K562 (cell line): ENCODE measurements at regions not wholly inside any gene's neighbourhood (a gene's known extent, or its start where the extent isn't known, plus 50 kb on each side); places are given as distances from the start of the nearest gene placed in this dataset.

ENCODE experiments used
- ATAC-seq: fragments of 200-7000 bp; cut with Tn5 transposase; 3 replicates; pipeline ENCODE4 v1.9.1; 2020; ENCODE audit warnings: moderate library complexity
- BruUV-seq: library from RNA; stranded (reverse); fragments of 400-500 nt; replicated peaks from 2 replicates; lab custom pipeline; 2021; lab: Mats Ljungman, UMichigan
- CTCF ChIA-PET: fragments of 300-600 bp; formaldehyde crosslinking; extraction: SDS; loops from one replicate; lab custom pipeline; 2021; ENCODE audit warnings: low intra/inter-chr PET ratio; lab: Yijun Ruan, JAX
- POLR2A ChIA-PET: fragments of 300-600, 350-650 bp; sonication (Branson Sonifier 250); formaldehyde crosslinking; extraction: SDS; loops from one replicate; lab custom pipeline; 2021; ENCODE audit warnings: antibody characterized with exemption, inconsistent platforms; lab: Yijun Ruan, JAX
- DNase-seq, 4 experiments: peaks; one replicate each; pipeline versions ENCODE4 v3.0.0 to v3.0.0-alpha.2; 2011 to 2018; ENCODE audit warnings: low spot score in 3 of 4, mixed read lengths in 3 of 4; ENCODE audit errors: extremely low read depth in 1 of 4
- FAIRE-seq: peaks from 2 replicates; lab custom pipeline; 2011; peaks lifted over from hg19 to GRCh38; lab: Jason Lieb, UNC
- H2AFZ ChIP-seq: 2 replicates; pipeline ENCODE4 v1.6.0; 2011; ENCODE audit warnings: low read depth, low read length, control low read depth, inconsistent platforms
- H3K27ac ChIP-seq: fragments of 200-600 bp; 3 replicates; pipeline ENCODE4 v1.8.0; 2011; ENCODE audit warnings: low read depth, mild to moderate bottlenecking, control low read depth, inconsistent platforms, low read length, moderate library complexity, mixed read lengths; ENCODE audit errors: extremely low read depth
- H3K27me3 ChIP-seq, 2 experiments: fragments of 300-600 bp in 1 of 2; 2 replicates in 1 of 2; 3 replicates in 1 of 2; pipeline versions ENCODE4 v1.6.0 to v1.8.0; 2011; ENCODE audit warnings: inconsistent platforms in 2 of 2, low read length in 2 of 2, mild to moderate bottlenecking in 1 of 2, mixed read lengths in 1 of 2, moderate library complexity in 1 of 2; ENCODE audit not compliant: control insufficient read depth in 2 of 2, insufficient read depth in 2 of 2
- H3K36me3 ChIP-seq: fragments of 300-600 bp; 3 replicates; pipeline ENCODE4 v1.8.0; 2011; ENCODE audit warnings: mild to moderate bottlenecking, low read length, inconsistent platforms; ENCODE audit not compliant: control insufficient read depth, insufficient read depth
- H3K4me1 ChIP-seq, 2 experiments: fragments of 200-600 bp in 1 of 2; replicated peaks in 1 of 2; 2 replicates in 1 of 2; 3 replicates in 1 of 2; pipeline versions ENCODE4 v1.5.1 to v1.8.0; 2011; ENCODE audit warnings: inconsistent platforms in 2 of 2, low read length in 2 of 2, mild to moderate bottlenecking in 1 of 2, mixed read lengths in 1 of 2, moderate library complexity in 1 of 2; ENCODE audit not compliant: control insufficient read depth in 2 of 2, insufficient read depth in 2 of 2
- H3K4me2 ChIP-seq: 2 replicates; pipeline ENCODE4 v1.6.1; 2011; ENCODE audit warnings: low read length, control low read depth, inconsistent platforms, mixed read lengths; ENCODE audit not compliant: insufficient read depth
- H3K4me3 ChIP-seq: fragments of 200-600 bp; sonication (generic), shearing (Covaris generic); 2 replicates; pipeline ENCODE4 v1.5.1; 2016; ENCODE audit warnings: control low read depth, inconsistent platforms
- H3K79me2 ChIP-seq: fragments of 200-600 bp; 3 replicates; pipeline ENCODE4 v1.8.0; 2011; ENCODE audit warnings: low read length, inconsistent platforms; ENCODE audit not compliant: control insufficient read depth, insufficient read depth
- H3K9ac ChIP-seq, 2 experiments: 2 replicates each; pipeline versions ENCODE4 v1.6.0 to v1.6.1; 2011; ENCODE audit warnings: low read depth in 2 of 2, low read length in 2 of 2, control low read depth in 1 of 2, inconsistent platforms in 1 of 2, mild to moderate bottlenecking in 1 of 2, mixed read lengths in 1 of 2; ENCODE audit not compliant: insufficient read depth in 1 of 2
- H3K9me1 ChIP-seq: one replicate; pipeline ENCODE4 v1.6.0; 2011; ENCODE audit warnings: inconsistent platforms, mild to moderate bottlenecking, low read length, moderate library complexity; ENCODE audit not compliant: control insufficient read depth, insufficient read depth
- H3K9me3 ChIP-seq: replicated peaks from 2 replicates; pipeline ENCODE4 v1.5.1; 2011; ENCODE audit warnings: low read depth, low read length, inconsistent platforms; ENCODE audit not compliant: control insufficient read depth, insufficient read depth
- H4K20me1 ChIP-seq: replicated peaks from 2 replicates; pipeline ENCODE4 v1.6.1; 2011; ENCODE audit warnings: low read length, inconsistent platforms, mixed read lengths; ENCODE audit not compliant: control insufficient read depth, insufficient read depth
- TCF7L2 ChIP-seq: fragments of 150-350 bp; IDR thresholded peaks from 2 replicates; pipeline ENCODE4 v1.6.1; 2016; ENCODE audit warnings: low read depth, mild to moderate bottlenecking, low read length, moderate library complexity
- in situ Hi-C: fragments of 300-500 bp; cut with MboI; formaldehyde crosslinking; loops from 4 replicates; pipeline ENCODE4 v1.15.0; 2018; ENCODE audit warnings: inconsistent platforms, mixed read lengths
- intact Hi-C: fragments of 100-400 bp; cut with micrococcal nuclease; formaldehyde crosslinking; loops from 2 replicates; pipeline ENCODE4 v1.14.2; 2022

DNA sequence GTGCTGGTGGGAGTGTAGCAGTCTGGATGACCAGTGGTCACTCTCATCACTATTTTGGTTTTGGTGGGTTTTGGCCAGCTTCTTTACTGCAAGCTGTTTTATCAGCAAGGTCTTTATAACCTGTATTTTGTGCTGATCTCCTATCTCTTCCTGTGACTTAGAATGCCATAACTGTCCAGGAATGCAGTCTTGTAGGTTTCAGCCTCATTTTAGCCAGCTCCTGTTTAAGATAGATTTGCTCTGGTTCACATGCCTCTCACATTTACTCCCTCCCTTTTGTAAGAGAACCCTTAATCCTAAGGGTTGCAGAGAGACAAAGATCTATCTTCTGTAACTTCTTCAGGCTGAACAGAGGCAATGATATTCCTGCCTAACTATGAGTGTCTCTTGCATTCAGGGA is 51.2 kb upstream of the INHBA start:
- no peak for DNase-seq
- no peak overlapping the region for H3K4me3 ChIP-seq
- H2AFZ ChIP-seq: no peak overlapping the region
- H3K9me3 ChIP-seq: no peaks in the 10 kb centered on the region
- intact Hi-C loops: no loop called here
- H3K4me2 ChIP-seq: no peak overlapping the region
- H3K4me1 ChIP-seq: no peaks in the 10 kb centered on the region
- in situ Hi-C loops: no loop called here
- ATAC-seq: no peak
- no TSS peak for BruUV-seq
- H3K79me2 ChIP-seq: no peaks in the 10 kb centered on the region
- H4K20me1 ChIP-seq: no peaks in the 10 kb centered on the region
- CTCF ChIA-PET: no interaction called here
- H3K9me1 ChIP-seq: no peaks in the 10 kb centered on the region
- no peak for FAIRE-seq
- no peak for TF ChIP-seq TCF7L2
- H3K9ac ChIP-seq: no peak overlapping the region
- POLR2A ChIA-PET: no interaction called here
- no peak overlapping the region for H3K27ac ChIP-seq
- no peaks in the 10 kb centered on the region for H3K36me3 ChIP-seq
- H3K27me3 ChIP-seq: no peaks in the 10 kb centered on the region
